Prostate gland (tissue), 2 donors: ENCODE measurements at regions not wholly inside any gene's neighbourhood (a gene's known extent, or its start where the extent isn't known, plus 50 kb on each side); places are given as distances from the start of the nearest gene placed in this dataset.

ENCODE experiments used
- DNase-seq: peaks from one replicate; pipeline ENCODE4 v3.0.0-alpha.2; 2019; ENCODE audit warnings: low spot score
- H3K27ac ChIP-seq, 2 donors: fragments of 200-600 bp; sonication (generic); 2 replicates each; pipeline ENCODE4 v1.5.1; 2017 to 2019
- H3K27me3 ChIP-seq: fragments of 200-600 bp; sonication (generic); replicated peaks from 2 replicates; pipeline ENCODE4 v1.5.1; 2019; ENCODE audit not compliant: insufficient read depth
- H3K36me3 ChIP-seq, 2 donors: fragments of 200-600 bp; sonication (generic); 1 replicate in 1 of 2; 2 replicates in 1 of 2; pipeline versions ENCODE4 v1.5.1 to v1.8.1; 2017 to 2019
- H3K4me1 ChIP-seq: fragments of 200-600 bp; sonication (generic); replicated peaks from 2 replicates; pipeline ENCODE4 v1.5.1; 2019
- H3K4me3 ChIP-seq, 2 donors: fragments of 200-600 bp; sonication (generic); 2 replicates each; pipeline ENCODE4 v1.5.1; 2017 to 2019
- H3K9me3 ChIP-seq: fragments of 200-600 bp; sonication (generic); 2 replicates; pipeline ENCODE4 v1.5.1; 2017
- POLR2A ChIP-seq: fragments of 450-650 bp; IDR thresholded peaks from one replicate; pipeline ENCODE4 v1.6.1; 2016; ENCODE audit warnings: antibody characterized with exemption, mild to moderate bottlenecking
- POLR2AphosphoS5 ChIP-seq: sonication (generic); formaldehyde crosslinking; IDR thresholded peaks from one replicate; pipeline ENCODE4 v1.6.1; 2017; ENCODE audit warnings: antibody characterized with exemption
- WGBS: methylation state at CpG from one replicate; pipeline ENCODE4 v1.1.5; 2018; 5-methylcytosine and 5-hydroxymethylcytosine counted together
- intact Hi-C: fragments of 100-400 bp; cut with DNase I; formaldehyde crosslinking; loops from one replicate; pipeline ENCODE4 v1.14.2; 2022
- TF ChIP-seq, protein P1 (sequence below), 4 experiments: fragments of 200-600 bp in 2 of 4; fragments of 450-650 bp in 2 of 4; sonication (generic) in 2 of 4; IDR thresholded peaks; 1 replicate in 3 of 4; 2 replicates in 1 of 4; pipeline ENCODE4 v1.5.1; 2016 to 2019; ENCODE audit warnings: antibody characterized with exemption in 4 of 4, mild to moderate bottlenecking in 2 of 4, moderate library complexity in 2 of 4

GRCh38 chr15:93570527-93570926 is 481.5 kb upstream of the RGMA start:
- Histone ChIP-seq H3K9me3 (no peaks in the 10 kb centered on the region), H3K27ac (no peak overlapping the region), H3K4me1 (no peaks in the 10 kb centered on the region), H3K27me3 (no peaks in the 10 kb centered on the region), H3K36me3 (no peaks in the 10 kb centered on the region), H3K4me3 (no peak overlapping the region)
- DNase-seq, result no peak
- TF ChIP-seq, protein P1, sequence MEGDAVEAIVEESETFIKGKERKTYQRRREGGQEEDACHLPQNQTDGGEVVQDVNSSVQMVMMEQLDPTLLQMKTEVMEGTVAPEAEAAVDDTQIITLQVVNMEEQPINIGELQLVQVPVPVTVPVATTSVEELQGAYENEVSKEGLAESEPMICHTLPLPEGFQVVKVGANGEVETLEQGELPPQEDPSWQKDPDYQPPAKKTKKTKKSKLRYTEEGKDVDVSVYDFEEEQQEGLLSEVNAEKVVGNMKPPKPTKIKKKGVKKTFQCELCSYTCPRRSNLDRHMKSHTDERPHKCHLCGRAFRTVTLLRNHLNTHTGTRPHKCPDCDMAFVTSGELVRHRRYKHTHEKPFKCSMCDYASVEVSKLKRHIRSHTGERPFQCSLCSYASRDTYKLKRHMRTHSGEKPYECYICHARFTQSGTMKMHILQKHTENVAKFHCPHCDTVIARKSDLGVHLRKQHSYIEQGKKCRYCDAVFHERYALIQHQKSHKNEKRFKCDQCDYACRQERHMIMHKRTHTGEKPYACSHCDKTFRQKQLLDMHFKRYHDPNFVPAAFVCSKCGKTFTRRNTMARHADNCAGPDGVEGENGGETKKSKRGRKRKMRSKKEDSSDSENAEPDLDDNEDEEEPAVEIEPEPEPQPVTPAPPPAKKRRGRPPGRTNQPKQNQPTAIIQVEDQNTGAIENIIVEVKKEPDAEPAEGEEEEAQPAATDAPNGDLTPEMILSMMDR (IDR thresholded peaks at IDR 0.05), result no peak
- TF ChIP-seq POLR2AphosphoS5 (no peak), POLR2A (no peak)
- intact Hi-C loops, result no loop called here
- WGBS, result 73% methylated on average over 7 of the region's 7 CpGs

- 40% methylated on average over 3 of the region's 3 CpGs for WGBS
- TF ChIP-seq POLR2A, result no peak
- TF ChIP-seq, protein P1 (IDR thresholded peaks at IDR 0.05), result no peak
- TF ChIP-seq POLR2AphosphoS5, result no peak
- Histone ChIP-seq H3K27ac (no peak overlapping the region), H3K36me3 (no peaks in the 10 kb centered on the region), H3K27me3 (no peaks in the 10 kb centered on the region), H3K9me3 (no peaks in the 10 kb centered on the region), H3K4me3 (no peak overlapping the region), H3K4me1 (no peaks in the 10 kb centered on the region)
- intact Hi-C loops, result no loop called here
- no peak for DNase-seq
Observed at GRCh38 chr15:93566762-93567161, 477.8 kb upstream of the RGMA start.

DNA sequence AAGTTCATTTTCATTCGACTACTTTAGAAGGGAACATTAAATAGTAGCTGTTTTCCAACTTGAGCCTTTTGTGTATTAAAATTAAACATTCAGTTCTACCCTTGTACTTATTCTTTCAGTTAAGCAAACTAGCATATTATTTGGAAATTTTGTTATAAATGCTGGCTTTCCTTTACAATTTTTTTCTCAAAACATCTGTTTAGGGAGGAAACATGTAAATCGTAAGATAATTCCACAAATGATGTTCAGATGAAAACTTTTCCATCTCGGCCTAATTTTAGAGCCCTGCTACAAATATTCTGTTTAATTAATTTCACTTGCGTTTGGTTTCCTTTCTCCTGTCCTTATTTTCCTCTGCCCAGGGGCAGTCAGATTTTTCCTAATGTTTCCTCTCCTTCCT is 476.2 kb upstream of the RGMA start:
- Histone ChIP-seq H3K36me3 (no peaks in the 10 kb centered on the region), H3K4me3 (no peak overlapping the region), H3K27me3 (no peaks in the 10 kb centered on the region), H3K9me3 (no peaks in the 10 kb centered on the region), H3K4me1 (no peaks in the 10 kb centered on the region), H3K27ac (no peak overlapping the region)
- TF ChIP-seq POLR2A, result no peak
- TF ChIP-seq, protein P1 (IDR thresholded peaks at IDR 0.05), result no peak
- TF ChIP-seq POLR2AphosphoS5, result no peak
- no peak for DNase-seq
- intact Hi-C loops, result no loop called here
- WGBS, result 73% methylated on average over 4 of the region's 4 CpGs

GRCh38 chr15:93563218-93563617 is 474.2 kb upstream of the RGMA start:
- intact Hi-C loops, result no loop called here
- Histone ChIP-seq H3K27me3 (no peaks in the 10 kb centered on the region), H3K4me1 (no peaks in the 10 kb centered on the region), H3K36me3 (no peaks in the 10 kb centered on the region), H3K27ac (no peak overlapping the region), H3K4me3 (no peak overlapping the region), H3K9me3 (no peaks in the 10 kb centered on the region)
- DNase-seq, result no peak
- WGBS, result 66% methylated on average over 8 of the region's 8 CpGs
- TF ChIP-seq, protein P1 (IDR thresholded peaks at IDR 0.05), result no peak
- TF ChIP-seq POLR2AphosphoS5 (no peak), POLR2A (no peak)

DNA sequence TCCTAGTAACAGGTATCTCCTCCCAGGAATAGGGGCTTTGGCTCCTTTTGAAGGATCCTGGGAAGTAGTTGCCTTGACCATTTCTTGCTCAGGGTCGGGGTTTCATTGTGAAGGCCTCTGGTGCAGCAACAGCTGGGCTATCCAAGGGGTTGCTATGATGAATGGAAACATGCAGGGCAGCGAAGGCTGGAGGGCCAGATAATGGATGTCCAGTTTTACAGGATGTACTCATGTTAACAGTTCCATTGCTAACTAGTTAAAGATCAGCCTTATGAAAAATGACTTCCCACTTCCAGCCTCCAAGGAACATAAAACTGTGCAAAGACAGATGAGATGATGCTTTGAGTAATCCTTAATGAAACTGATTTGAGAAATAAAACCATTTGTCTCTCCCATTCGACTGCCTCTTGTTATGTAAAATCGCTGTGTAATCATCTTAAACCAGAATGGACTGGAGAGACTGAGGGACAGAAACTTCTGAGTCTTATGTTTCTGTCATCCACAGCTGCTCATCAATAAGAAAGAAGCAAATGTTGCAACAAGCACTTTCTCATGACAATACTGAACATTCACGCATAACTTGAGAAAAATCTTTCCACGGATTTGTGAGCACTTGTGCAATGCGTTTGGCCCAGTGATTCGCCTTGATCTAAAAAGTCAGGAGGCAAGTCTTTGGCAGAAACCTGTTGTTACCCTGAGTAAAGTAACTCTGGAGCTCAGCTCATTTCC is 473.5 kb upstream of the RGMA start:
- Histone ChIP-seq H3K27ac (no peak overlapping the region), H3K27me3 (no peaks in the 10 kb centered on the region), H3K36me3 (no peaks in the 10 kb centered on the region), H3K4me1 (no peaks in the 10 kb centered on the region), H3K9me3 (no peaks in the 10 kb centered on the region), H3K4me3 (no peak overlapping the region)
- WGBS, result 86% methylated on average over 8 of the region's 8 CpGs
- intact Hi-C loops, result no loop called here
- TF ChIP-seq POLR2A, result no peak
- DNase-seq, result no peak
